A673 (cell line): ENCODE measurements at regions not wholly inside any gene's neighbourhood (a gene's known extent, or its start where the extent isn't known, plus 50 kb on each side); places are given as distances from the start of the nearest gene placed in this dataset.

Experiments used
- EZH2 ChIP-seq: fragments of 200-600 bp; sonication (generic); IDR thresholded peaks from 2 replicates; pipeline ENCODE4 v1.6.1; 2017; ENCODE audit warnings: borderline replicate concordance, low read depth, mild to moderate bottlenecking, mixed read lengths, antibody characterized with exemption, low read length; ENCODE audit not compliant: poor library complexity, severe bottlenecking
- TF ChIP-seq, protein P1 (sequence below): fragments of 300-800, 200-600 bp; sonication (generic); conservative IDR thresholded peaks from 2 replicates; pipeline ENCODE4 v1.5.1; 2017; ENCODE audit warnings: low read depth, mild to moderate bottlenecking, antibody characterized with exemption, low read length, moderate library complexity, mixed read lengths

DNA sequence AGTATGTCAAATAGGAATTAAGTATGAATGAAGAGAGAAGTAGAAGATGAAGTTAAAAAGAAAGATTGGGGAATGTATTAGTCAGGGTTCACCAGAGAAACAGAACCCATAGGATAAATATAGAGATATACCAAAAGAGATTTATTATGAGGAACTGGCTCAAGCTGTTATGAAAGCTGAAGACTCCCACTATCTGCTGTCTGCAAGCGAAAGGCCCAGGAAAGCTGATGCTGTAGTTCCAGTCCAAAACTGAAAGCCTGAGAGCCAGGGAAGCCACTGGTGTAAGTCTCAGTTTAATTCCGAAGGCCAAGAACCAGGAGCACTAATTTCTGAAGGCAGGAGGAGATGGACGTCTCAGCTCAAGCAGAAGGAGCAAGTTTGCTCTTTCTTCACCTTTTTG lies 200.9 kb upstream of the FN1 start:
- TF ChIP-seq, protein P1, sequence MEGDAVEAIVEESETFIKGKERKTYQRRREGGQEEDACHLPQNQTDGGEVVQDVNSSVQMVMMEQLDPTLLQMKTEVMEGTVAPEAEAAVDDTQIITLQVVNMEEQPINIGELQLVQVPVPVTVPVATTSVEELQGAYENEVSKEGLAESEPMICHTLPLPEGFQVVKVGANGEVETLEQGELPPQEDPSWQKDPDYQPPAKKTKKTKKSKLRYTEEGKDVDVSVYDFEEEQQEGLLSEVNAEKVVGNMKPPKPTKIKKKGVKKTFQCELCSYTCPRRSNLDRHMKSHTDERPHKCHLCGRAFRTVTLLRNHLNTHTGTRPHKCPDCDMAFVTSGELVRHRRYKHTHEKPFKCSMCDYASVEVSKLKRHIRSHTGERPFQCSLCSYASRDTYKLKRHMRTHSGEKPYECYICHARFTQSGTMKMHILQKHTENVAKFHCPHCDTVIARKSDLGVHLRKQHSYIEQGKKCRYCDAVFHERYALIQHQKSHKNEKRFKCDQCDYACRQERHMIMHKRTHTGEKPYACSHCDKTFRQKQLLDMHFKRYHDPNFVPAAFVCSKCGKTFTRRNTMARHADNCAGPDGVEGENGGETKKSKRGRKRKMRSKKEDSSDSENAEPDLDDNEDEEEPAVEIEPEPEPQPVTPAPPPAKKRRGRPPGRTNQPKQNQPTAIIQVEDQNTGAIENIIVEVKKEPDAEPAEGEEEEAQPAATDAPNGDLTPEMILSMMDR: no peak
- TF ChIP-seq EZH2: no peak
